IMR-90 (cell line): ENCODE measurements at regions not wholly inside any gene's neighbourhood (a gene's known extent, or its start where the extent isn't known, plus 50 kb on each side); places are given as distances from the start of the nearest gene placed in this dataset.

Experiments
- ATAC-seq: fragments of 200-7000 bp; cut with Tn5 transposase; 2 replicates; pipeline ENCODE4 v1.9.1; 2020; ENCODE audit warnings: low read depth, mild to moderate bottlenecking, moderate library complexity
- BruUV-seq: library from RNA; stranded (reverse); fragments of 400-500 nt; replicated peaks from 2 replicates; lab custom pipeline; 2021; lab: Mats Ljungman, UMichigan
- CTCF ChIA-PET: fragments of 300-600 bp; formaldehyde crosslinking; extraction: SDS; loops from one replicate; lab custom pipeline; 2021; ENCODE audit warnings: antibody characterized with exemption; lab: Yijun Ruan, JAX
- POLR2A ChIA-PET: fragments of 300-600 bp; sonication (Branson Sonifier 250); formaldehyde crosslinking; loops from one replicate; lab custom pipeline; 2022; ENCODE audit warnings: antibody characterized with exemption; ENCODE audit not compliant: unreplicated experiment; lab: Charles Lee
- DNase-seq: peaks from one replicate; pipeline ENCODE4 v3.0.0; 2013
- H2AFZ ChIP-seq: replicated peaks from 2 replicates; pipeline ENCODE3; 2013; ENCODE audit warnings: low read length, mild to moderate bottlenecking; ENCODE audit not compliant: poor library complexity
- H2AK5ac ChIP-seq: 2 replicates; pipeline ENCODE4 v1.6.1; 2013; ENCODE audit warnings: low read depth, low read length, inconsistent platforms
- H2AK9ac ChIP-seq: replicated peaks from 2 replicates; pipeline ENCODE3; 2013; ENCODE audit warnings: mild to moderate bottlenecking, low read depth, low read length, moderate library complexity; ENCODE audit not compliant: poor library complexity
- H2BK120ac ChIP-seq: 2 replicates; pipeline ENCODE4 v1.6.1; 2013; ENCODE audit warnings: low read depth, low read length, inconsistent platforms
- H2BK15ac ChIP-seq: 3 replicates; pipeline ENCODE4 v1.6.1; 2013; ENCODE audit warnings: low read depth, low read length, inconsistent platforms
- H2BK20ac ChIP-seq: 2 replicates; pipeline ENCODE4 v1.6.1; 2013; ENCODE audit warnings: low read depth, mild to moderate bottlenecking, inconsistent platforms, low read length, moderate library complexity
- H2BK5ac ChIP-seq: 2 replicates; pipeline ENCODE4 v1.6.1; 2013; ENCODE audit warnings: mild to moderate bottlenecking, low read depth, low read length, inconsistent platforms; ENCODE audit not compliant: poor library complexity, severe bottlenecking
- H3K14ac ChIP-seq: replicated peaks from 2 replicates; pipeline ENCODE4 v1.6.1; 2013; ENCODE audit warnings: low read depth, low read length, inconsistent platforms
- H3K18ac ChIP-seq: 2 replicates; pipeline ENCODE4 v1.6.1; 2013; ENCODE audit warnings: low read depth, low read length, control low read depth
- H3K23ac ChIP-seq: 2 replicates; pipeline ENCODE4 v1.6.1; 2013; ENCODE audit warnings: low read depth, low read length, inconsistent platforms
- H3K27ac ChIP-seq: 2 replicates; pipeline ENCODE4 v1.5.1; 2013; ENCODE audit warnings: mild to moderate bottlenecking, control low read depth, low read length; ENCODE audit not compliant: insufficient read depth
- H3K27me3 ChIP-seq: 2 replicates; pipeline ENCODE4 v1.6.1; 2013; ENCODE audit warnings: low read length; ENCODE audit not compliant: control insufficient read depth, insufficient read depth
- H3K36me3 ChIP-seq: 2 replicates; pipeline ENCODE4 v1.6.1; 2013; ENCODE audit warnings: low read length, mixed read lengths; ENCODE audit not compliant: control insufficient read depth, insufficient read depth
- H3K4ac ChIP-seq: 2 replicates; pipeline ENCODE4 v1.6.1; 2013; ENCODE audit warnings: low read depth, low read length, inconsistent platforms
- H3K4me1 ChIP-seq: 2 replicates; pipeline ENCODE4 v1.6.1; 2013; ENCODE audit warnings: low read length, mixed read lengths; ENCODE audit not compliant: control insufficient read depth, insufficient read depth
- H3K4me2 ChIP-seq: 2 replicates; pipeline ENCODE4 v1.6.1; 2013; ENCODE audit warnings: low read depth, mild to moderate bottlenecking, control low read depth, low read length, moderate library complexity
- H3K4me3 ChIP-seq: 2 replicates; pipeline ENCODE4 v1.5.1; 2013; ENCODE audit warnings: low read depth, mild to moderate bottlenecking, control low read depth, low read length, moderate library complexity; ENCODE audit not compliant: insufficient read depth
- H3K56ac ChIP-seq: 2 replicates; pipeline ENCODE4 v1.6.1; 2013; ENCODE audit warnings: low read length, inconsistent platforms; ENCODE audit not compliant: insufficient read depth; ENCODE audit errors: extremely low read depth
- H3K79me1 ChIP-seq, 2 experiments: 2 replicates each; pipeline ENCODE4 v1.6.1; 2013; ENCODE audit warnings: low read length in 2 of 2, inconsistent platforms in 1 of 2, low read depth in 1 of 2
- H3K9ac ChIP-seq: 2 replicates; pipeline ENCODE4 v1.6.1; 2013; ENCODE audit warnings: low read depth, low read length, control low read depth
- H3K9me1 ChIP-seq: 2 replicates; pipeline ENCODE4 v1.6.1; 2013; ENCODE audit warnings: low read length, inconsistent platforms; ENCODE audit not compliant: insufficient read depth
- H3K9me3 ChIP-seq: 2 replicates; pipeline ENCODE4 v1.6.1; 2013; ENCODE audit warnings: low read length; ENCODE audit not compliant: control insufficient read depth, insufficient read depth
- H4K20me1 ChIP-seq: 2 replicates; pipeline ENCODE4 v1.6.1; 2013; ENCODE audit warnings: low read length, inconsistent platforms; ENCODE audit not compliant: insufficient read depth
- H4K5ac ChIP-seq: 2 replicates; pipeline ENCODE4 v1.6.1; 2013; ENCODE audit warnings: mild to moderate bottlenecking, low read depth, low read length, control low read depth
- H4K8ac ChIP-seq, 2 experiments: 2 replicates each; pipeline ENCODE4 v1.6.1; 2013; ENCODE audit warnings: low read depth in 2 of 2, low read length in 2 of 2, control low read depth in 1 of 2, inconsistent platforms in 1 of 2
- H4K91ac ChIP-seq: 2 replicates; pipeline ENCODE4 v1.6.1; 2013; ENCODE audit warnings: low read depth, low read length, inconsistent platforms; ENCODE audit not compliant: insufficient read depth
- BHLHE40 ChIP-seq: fragments of 150-350 bp; IDR thresholded peaks from 2 replicates; pipeline ENCODE4 v1.6.1; 2016; ENCODE audit warnings: mild to moderate bottlenecking, low read depth, low read length
- CEBPB ChIP-seq: IDR thresholded peaks from 2 replicates; pipeline ENCODE4 v1.6.1; 2012; ENCODE audit warnings: low read depth, low read length, improper control_type of control experiment
- CHD1 ChIP-seq: IDR thresholded peaks from 2 replicates; pipeline ENCODE4 v1.6.1; 2012; ENCODE audit warnings: low read depth, low read length, improper control_type of control experiment
- CTCF ChIP-seq: conservative IDR thresholded peaks from 2 replicates; pipeline ENCODE4 v1.5.1; 2012; ENCODE audit warnings: mild to moderate bottlenecking, low read depth, low read length, improper control_type of control experiment
- ELK1 ChIP-seq: fragments of 150-350 bp; IDR thresholded peaks from 2 replicates; pipeline ENCODE4 v1.6.1; 2016; ENCODE audit warnings: low read depth, mild to moderate bottlenecking, low read length, moderate library complexity, borderline replicate concordance
- FOS ChIP-seq: fragments of 150-350 bp; IDR thresholded peaks from 2 replicates; pipeline ENCODE4 v1.6.1; 2016; ENCODE audit warnings: low read depth, low read length
- MAFK ChIP-seq: IDR thresholded peaks from 2 replicates; pipeline ENCODE4 v1.6.1; 2012; ENCODE audit warnings: low read depth, low read length, improper control_type of control experiment
- MAZ ChIP-seq: IDR thresholded peaks from 2 replicates; pipeline ENCODE4 v1.6.1; 2012; ENCODE audit warnings: low read depth, mild to moderate bottlenecking, low read length, improper control_type of control experiment, moderate library complexity, borderline replicate concordance
- MXI1 ChIP-seq: IDR thresholded peaks from 2 replicates; pipeline ENCODE4 v1.6.1; 2012; ENCODE audit warnings: low read depth, mild to moderate bottlenecking, low read length, moderate library complexity, borderline replicate concordance
- NFE2L2 ChIP-seq: fragments of 150-350 bp; IDR thresholded peaks from 2 replicates; pipeline ENCODE4 v1.6.1; 2016; ENCODE audit warnings: low read depth, mild to moderate bottlenecking, low read length
- POLR2A ChIP-seq: IDR thresholded peaks from 2 replicates; pipeline ENCODE4 v1.6.1; 2012; ENCODE audit warnings: mild to moderate bottlenecking, low read depth, low read length
- RAD21 ChIP-seq: IDR thresholded peaks from 2 replicates; pipeline ENCODE4 v1.6.1; 2012; ENCODE audit warnings: low read length, improper control_type of control experiment
- RCOR1 ChIP-seq: IDR thresholded peaks from 2 replicates; pipeline ENCODE4 v1.6.1; 2012; ENCODE audit warnings: mild to moderate bottlenecking, low read length, improper control_type of control experiment; ENCODE audit not compliant: insufficient replicate concordance
- RFX5 ChIP-seq: IDR thresholded peaks from 2 replicates; pipeline ENCODE4 v1.8.0; 2012; ENCODE audit warnings: low read depth, mild to moderate bottlenecking, low read length, moderate library complexity
- SMC3 ChIP-seq: fragments of 150-350 bp; IDR thresholded peaks from 2 replicates; pipeline ENCODE4 v1.6.1; 2016; ENCODE audit warnings: low read depth, mild to moderate bottlenecking, antibody characterized with exemption, low read length, moderate library complexity
- USF2 ChIP-seq: fragments of 150-350 bp; IDR thresholded peaks from 2 replicates; pipeline ENCODE4 v1.6.1; 2017; ENCODE audit warnings: mild to moderate bottlenecking, antibody characterized with exemption, low read length, low read depth
- WGBS, 2 experiments: methylation state at CpG; one replicate each; pipeline versions ENCODE4 v1.1.5 to v1.1.7; 2013; ENCODE audit warnings: missing lambda C conversion rate in 2 of 2; ENCODE audit not compliant: insufficient read length in 1 of 2; ENCODE audit errors: extremely low coverage in 2 of 2; 5-methylcytosine and 5-hydroxymethylcytosine counted together
- dilution Hi-C: fragments of 300-500 bp; cut with HindIII; formaldehyde crosslinking; loops from one replicate; pipeline ENCODE4 v1.14.3; 2018; ENCODE audit warnings: low sequenced_read_pairs; ENCODE audit not compliant: unreplicated experiment
- in situ Hi-C: fragments of 300-500 bp; cut with MboI; formaldehyde crosslinking; loops from 3 replicates; pipeline ENCODE4 v1.14.3; 2019; ENCODE audit warnings: low sequenced_read_pairs, inconsistent platforms, mixed read lengths
- intact Hi-C: fragments of 100-400 bp; cut with micrococcal nuclease; formaldehyde crosslinking; loops from 2 replicates; pipeline ENCODE4 v1.10.0; 2022

- no peak overlapping the region for H4K5ac ChIP-seq
- no peak overlapping the region for H2AK9ac ChIP-seq
- H3K9me1 ChIP-seq: no peaks in the 10 kb centered on the region; the same call in 1 of the 2 replicates
- no peak overlapping the region for H4K91ac ChIP-seq
- H3K36me3 ChIP-seq: no peaks in the 10 kb centered on the region
- no peak overlapping the region for H3K4me2 ChIP-seq
- H3K4me1 ChIP-seq: no peaks in the 10 kb centered on the region
- intact Hi-C loops: no loop called here
- in situ Hi-C loops: no loop called here
- no TSS peak for BruUV-seq
- 0% methylated on average over 1 of the region's 5 CpGs; no CpG with 5 or more reads in 1 of the 2 experiments for WGBS, 2 experiments
- no peaks in the 10 kb centered on the region for H4K20me1 ChIP-seq
- H2AFZ ChIP-seq: no peak overlapping the region
- H2BK20ac ChIP-seq: no peak overlapping the region
- H2AK5ac ChIP-seq: no peak overlapping the region
- ChIA-PET CTCF (no interaction called here), POLR2A (no interaction called here)
- no peak overlapping the region for H3K56ac ChIP-seq
- no peak overlapping the region for H3K4ac ChIP-seq
- H4K8ac ChIP-seq: no peak overlapping the region
- H2BK5ac ChIP-seq: peak overlapping the region; percentile 51
- ATAC-seq (peak; percentile 99), DNase-seq (peak; percentile 99)
- H3K4me3 ChIP-seq: no peak overlapping the region
- no peaks in the 10 kb centered on the region for H3K9me3 ChIP-seq
- TF ChIP-seq SMC3 (0 out of 2 replicates have a peak, but pooled peaks have one; percentile 20), NFE2L2 (no peak), MAZ (no peak; the same call in 1 of the 2 replicates), RFX5 (no peak), POLR2A (no peak), MXI1 (peak; percentile 38; the same call in 1 of the 2 replicates), ELK1 (no peak), USF2 (no peak), RCOR1 (no peak), CEBPB (peak; percentile 59), RAD21 (peak; percentile 32), CHD1 (no peak), CTCF (no peak), BHLHE40 (peak; percentile 75), FOS (peak; percentile 90), MAFK (no peak)
- no peaks in the 10 kb centered on the region for H3K79me1 ChIP-seq
- no peak overlapping the region for H3K14ac ChIP-seq
- H2BK15ac ChIP-seq: no peak overlapping the region; the same call in 2 of the 3 replicates
- no peaks in the 10 kb centered on the region for H3K27me3 ChIP-seq
- H3K27ac ChIP-seq: no peak overlapping the region
- dilution Hi-C loops: no loop called here
- H2BK120ac ChIP-seq: peak overlapping the region; percentile 45; the same call in 1 of the 2 replicates
- no peak overlapping the region; the same call in 1 of the 2 replicates for H3K18ac ChIP-seq
- no peak overlapping the region for H3K23ac ChIP-seq
- H3K9ac ChIP-seq: no peak overlapping the region
Measured at GRCh38 chr9:81759680-81760215, 70.4 kb upstream of the TLE1 start.
